VCaP (cell line): ENCODE measurements at regions not wholly inside any gene's neighbourhood (a gene's known extent, or its start where the extent isn't known, plus 50 kb on each side); places are given as distances from the start of the nearest gene placed in this dataset.

Source experiments
- H3K27ac ChIP-seq: fragments of 450-650 bp; 2 replicates; pipeline ENCODE4 v1.5.1; 2017
- TF ChIP-seq, protein P1 (sequence below): fragments of 450-650 bp; conservative IDR thresholded peaks from 2 replicates; pipeline ENCODE4 v1.5.1; 2017; ENCODE audit warnings: mild to moderate bottlenecking, moderate library complexity

DNA sequence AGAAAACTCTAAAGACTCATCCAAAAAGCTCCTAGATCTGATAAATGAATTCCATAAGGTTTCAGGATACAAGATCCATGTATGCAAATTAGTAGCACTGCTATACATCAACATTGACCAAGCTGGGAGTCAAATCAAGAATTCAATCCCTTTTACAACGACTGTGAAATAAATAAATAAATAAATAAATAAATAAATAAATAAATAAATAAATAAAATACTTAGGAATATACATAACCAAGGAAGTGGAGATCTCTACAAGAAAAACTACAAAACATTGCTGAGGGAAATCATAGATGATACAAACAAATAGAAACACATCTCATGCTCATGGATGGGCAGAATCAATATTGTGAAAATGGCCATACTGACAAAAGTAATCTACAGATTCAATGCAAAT is 132.0 kb upstream of the NRSN1 start:
- TF ChIP-seq, protein P1, sequence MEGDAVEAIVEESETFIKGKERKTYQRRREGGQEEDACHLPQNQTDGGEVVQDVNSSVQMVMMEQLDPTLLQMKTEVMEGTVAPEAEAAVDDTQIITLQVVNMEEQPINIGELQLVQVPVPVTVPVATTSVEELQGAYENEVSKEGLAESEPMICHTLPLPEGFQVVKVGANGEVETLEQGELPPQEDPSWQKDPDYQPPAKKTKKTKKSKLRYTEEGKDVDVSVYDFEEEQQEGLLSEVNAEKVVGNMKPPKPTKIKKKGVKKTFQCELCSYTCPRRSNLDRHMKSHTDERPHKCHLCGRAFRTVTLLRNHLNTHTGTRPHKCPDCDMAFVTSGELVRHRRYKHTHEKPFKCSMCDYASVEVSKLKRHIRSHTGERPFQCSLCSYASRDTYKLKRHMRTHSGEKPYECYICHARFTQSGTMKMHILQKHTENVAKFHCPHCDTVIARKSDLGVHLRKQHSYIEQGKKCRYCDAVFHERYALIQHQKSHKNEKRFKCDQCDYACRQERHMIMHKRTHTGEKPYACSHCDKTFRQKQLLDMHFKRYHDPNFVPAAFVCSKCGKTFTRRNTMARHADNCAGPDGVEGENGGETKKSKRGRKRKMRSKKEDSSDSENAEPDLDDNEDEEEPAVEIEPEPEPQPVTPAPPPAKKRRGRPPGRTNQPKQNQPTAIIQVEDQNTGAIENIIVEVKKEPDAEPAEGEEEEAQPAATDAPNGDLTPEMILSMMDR = no peak
- no peak overlapping the region for H3K27ac ChIP-seq

DNA sequence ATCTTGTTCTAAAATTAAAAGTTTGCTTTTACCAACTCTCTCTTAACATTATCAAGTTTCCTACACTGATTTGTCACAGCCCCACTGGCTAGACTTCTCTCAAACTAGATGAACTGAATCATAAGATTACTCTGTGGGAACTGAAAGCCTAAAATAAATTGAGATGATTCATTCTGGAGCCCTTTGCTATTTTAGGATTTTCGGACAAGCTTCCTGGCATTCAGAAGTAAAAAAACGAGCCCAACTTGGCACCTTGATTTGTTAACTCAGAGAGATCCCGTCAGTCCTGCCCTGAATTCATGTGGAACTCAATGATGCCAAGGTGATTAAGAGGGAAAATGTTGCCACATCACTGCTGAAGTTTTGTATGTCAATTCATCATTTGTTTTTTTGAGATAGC is 122.0 kb upstream of the NRSN1 start:
- H3K27ac ChIP-seq = no peak overlapping the region

DNA sequence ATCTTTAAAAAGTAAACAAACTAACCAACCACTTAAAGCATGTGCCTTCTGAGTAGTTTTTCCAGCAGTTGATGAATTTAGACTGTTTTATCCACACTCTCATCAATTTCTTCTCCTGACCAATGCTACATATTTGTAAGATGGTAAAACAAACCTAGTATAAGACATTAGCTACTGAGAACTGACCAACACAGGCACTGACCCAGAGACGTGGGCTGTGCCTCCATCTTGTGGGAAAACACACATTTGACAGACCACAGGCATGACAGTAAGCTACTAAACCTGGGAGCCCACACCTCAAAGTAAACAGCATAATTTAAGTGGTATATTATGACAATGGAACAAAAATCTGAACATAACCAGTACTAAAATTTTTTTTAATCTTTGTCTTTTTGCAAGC is 121.4 kb upstream of the NRSN1 start:
- H3K27ac ChIP-seq = no peak overlapping the region
- TF ChIP-seq, protein P1 = peak; percentile 16; the same call in 1 of the 2 replicates

More for the DNA sequence above, 122.0 kb upstream of the NRSN1 start:
- TF ChIP-seq, protein P1 = no peak

DNA sequence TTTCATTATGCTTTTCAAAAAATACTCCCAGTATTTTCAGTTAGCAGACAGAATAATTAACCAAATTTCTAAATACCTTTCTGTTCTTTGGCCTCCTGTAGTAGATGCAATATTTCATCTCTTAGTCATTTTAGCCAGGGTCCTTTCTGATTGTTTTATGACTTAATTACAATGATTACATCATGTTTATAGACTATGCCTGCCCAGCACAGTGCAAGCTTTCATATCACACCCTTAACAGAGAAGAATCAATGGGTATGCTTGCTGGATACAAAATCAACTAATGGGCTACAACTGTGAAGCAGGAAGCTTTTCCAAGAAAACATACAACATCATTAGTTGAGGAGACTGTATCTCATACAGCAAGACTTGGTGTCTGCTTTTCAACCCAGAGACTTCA is 119.8 kb upstream of the NRSN1 start:
- H3K27ac ChIP-seq = no peak overlapping the region
- TF ChIP-seq, protein P1 = no peak

DNA sequence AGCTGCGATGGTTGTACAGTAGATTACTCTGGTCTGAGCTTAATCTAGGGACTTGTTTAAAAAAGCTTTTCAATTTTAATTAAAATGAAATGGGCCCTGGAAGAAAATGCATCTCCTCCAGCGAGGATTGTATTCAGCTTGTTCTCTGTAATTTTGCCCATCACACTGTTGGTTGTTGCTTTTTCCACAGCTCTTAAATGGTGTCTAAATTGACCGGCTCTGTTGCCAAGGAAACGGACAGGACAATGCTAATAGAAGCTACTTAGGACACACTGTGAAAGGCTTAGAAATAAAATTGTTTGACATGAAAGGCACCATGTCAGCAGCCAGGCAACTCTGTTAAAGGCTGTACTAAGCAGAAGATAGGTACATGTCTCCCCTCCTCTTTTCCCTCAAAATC is 116.7 kb upstream of the NRSN1 start:
- no peak overlapping the region for H3K27ac ChIP-seq
- TF ChIP-seq, protein P1 = no peak

DNA sequence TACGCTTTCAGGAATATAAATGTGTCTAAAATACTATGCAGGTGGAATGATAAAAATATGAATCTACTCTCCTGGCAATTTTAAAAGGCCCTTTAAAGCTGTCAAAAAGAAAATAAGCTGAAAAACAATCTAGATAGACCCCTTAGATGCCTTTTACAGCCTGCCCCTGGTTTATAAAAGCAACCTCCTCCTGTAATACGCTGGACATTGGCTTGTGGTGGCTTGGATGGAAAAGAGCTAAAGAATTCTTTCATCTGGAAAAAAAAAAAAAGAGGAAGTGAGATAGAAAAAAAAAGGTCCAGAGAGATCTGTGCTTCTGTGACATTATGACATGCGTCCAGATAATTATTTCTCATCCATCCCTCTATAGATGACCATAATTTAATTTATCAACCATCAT is 115.9 kb upstream of the NRSN1 start:
- no peak overlapping the region for H3K27ac ChIP-seq
- TF ChIP-seq, protein P1 = no peak

DNA sequence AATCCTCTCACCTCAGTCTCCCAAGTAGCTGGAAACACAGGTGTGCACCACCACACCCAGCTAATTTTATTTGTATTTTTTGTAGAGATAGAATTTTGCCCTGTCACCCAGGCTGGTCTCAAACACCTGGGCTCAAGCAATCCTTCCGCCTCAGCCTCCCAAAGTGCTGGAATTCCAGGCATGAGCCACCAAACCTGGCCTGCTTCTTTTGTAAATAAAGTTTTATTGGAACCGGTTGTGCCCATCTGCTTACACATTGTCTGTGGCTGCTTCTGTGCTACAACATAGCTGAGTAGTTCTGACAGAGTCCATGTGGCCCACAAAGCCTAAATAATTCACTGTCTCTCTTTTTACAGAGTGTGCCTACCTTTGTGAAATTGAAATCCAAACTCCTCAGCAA is 109.7 kb upstream of the NRSN1 start:
- TF ChIP-seq, protein P1 = no peak
- no peak overlapping the region for H3K27ac ChIP-seq

DNA sequence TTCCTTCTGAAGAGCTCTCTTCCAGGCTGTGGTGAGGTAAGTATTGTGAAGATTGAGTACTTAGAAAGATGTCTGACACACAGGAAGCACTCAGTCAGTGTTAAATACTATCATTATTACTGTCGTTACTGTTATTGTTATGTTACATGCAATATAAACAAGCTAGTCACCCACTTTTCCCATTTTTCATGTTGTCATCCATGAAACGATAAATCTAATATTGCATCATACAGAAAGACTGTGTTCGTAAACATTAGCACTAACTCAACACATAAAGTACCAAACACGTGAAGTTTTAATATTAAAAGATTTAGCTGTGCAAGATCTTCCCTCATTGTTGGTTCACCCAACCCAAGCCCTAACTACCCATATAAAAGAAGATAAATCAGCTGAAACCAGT is 109.2 kb upstream of the NRSN1 start:
- TF ChIP-seq, protein P1 = no peak
- H3K27ac ChIP-seq = no peak overlapping the region
